ENCODE measurements at regions not wholly inside any gene's neighbourhood (a gene's known extent, or its start where the extent isn't known, plus 50 kb on each side); places are given as distances from the start of the nearest gene placed in this dataset.

DNA sequence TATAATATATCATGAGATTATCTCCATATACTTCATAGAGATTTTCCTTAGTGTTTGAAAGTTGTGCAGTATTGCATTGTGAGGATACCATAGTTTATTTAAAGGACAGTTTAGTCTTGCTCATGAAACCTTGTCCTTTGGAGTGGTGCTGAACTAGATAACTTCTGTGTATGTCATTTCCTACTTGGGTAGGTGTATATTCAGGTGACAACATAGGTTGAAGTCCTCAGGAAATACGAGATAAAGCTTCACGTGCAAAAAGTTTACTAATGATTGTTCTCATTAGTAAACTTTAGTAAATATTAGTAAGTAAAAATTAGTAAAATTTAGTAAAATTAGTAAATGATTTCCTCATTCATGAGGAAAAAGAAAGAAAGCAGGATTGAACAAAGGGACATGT is 521.3 kb upstream of the LRRC4C start:
- no peaks in the 10 kb centered on the region for H3K27me3 ChIP-seq
- intact Hi-C loops (cut with DNase I), result no loop called here
- no peak overlapping the region for H3K4me3 ChIP-seq
- no peak for TF ChIP-seq CTCF (IDR thresholded peaks at IDR 0.05)
- no peak for TF ChIP-seq POLR2AphosphoS5 (IDR thresholded peaks at IDR 0.05)
- TF ChIP-seq POLR2A (IDR thresholded peaks at IDR 0.05; ENCODE audit: low read depth), result no peak
- no peak for TF ChIP-seq EP300 (IDR thresholded peaks at IDR 0.05)
- no peaks in the 10 kb centered on the region for H3K9me3 ChIP-seq
- no peak overlapping the region for H3K27ac ChIP-seq (replicated peaks in 1 of 4)
- no peak for DNase-seq (ENCODE audit: extremely low spot score)
- no peaks in the 10 kb centered on the region for H3K36me3 ChIP-seq
- 76% methylated on average over 2 of the region's 2 CpGs for WGBS
- no peaks in the 10 kb centered on the region for H3K4me1 ChIP-seq

- 82% methylated on average over 3 of the region's 3 CpGs for WGBS
- H3K36me3 ChIP-seq, result no peaks in the 10 kb centered on the region
- no peak for DNase-seq (ENCODE audit: extremely low spot score)
- H3K27ac ChIP-seq (replicated peaks in 1 of 4), result no peak overlapping the region
- no peaks in the 10 kb centered on the region for H3K9me3 ChIP-seq
- TF ChIP-seq CTCF (IDR thresholded peaks at IDR 0.05), result no peak
- no peaks in the 10 kb centered on the region for H3K4me1 ChIP-seq
- no peak overlapping the region for H3K4me3 ChIP-seq
- intact Hi-C loops (cut with DNase I), result no loop called here
- no peaks in the 10 kb centered on the region for H3K27me3 ChIP-seq
Measured at GRCh38 chr11:41982276-41982675, 522.8 kb upstream of the LRRC4C start.

- Histone ChIP-seq H3K4me3 (no peak overlapping the region), H3K36me3 (no peaks in the 10 kb centered on the region), H3K4me1 (no peaks in the 10 kb centered on the region), H3K27ac (replicated peaks in 1 of 4) (no peak overlapping the region), H3K9me3 (no peaks in the 10 kb centered on the region), H3K27me3 (no peaks in the 10 kb centered on the region)
- WGBS, result 73% methylated on average over 3 of the region's 3 CpGs
- intact Hi-C loops (cut with DNase I), result no loop called here
- no peak for TF ChIP-seq CTCF (IDR thresholded peaks at IDR 0.05)
- TF ChIP-seq POLR2A (IDR thresholded peaks at IDR 0.05; ENCODE audit: low read depth), result no peak
- TF ChIP-seq EP300 (IDR thresholded peaks at IDR 0.05), result no peak
- TF ChIP-seq POLR2AphosphoS5 (IDR thresholded peaks at IDR 0.05), result no peak
- DNase-seq (ENCODE audit: extremely low spot score), result no peak
Measured at GRCh38 chr11:41982975-41983374, 523.5 kb upstream of the LRRC4C start.

DNA sequence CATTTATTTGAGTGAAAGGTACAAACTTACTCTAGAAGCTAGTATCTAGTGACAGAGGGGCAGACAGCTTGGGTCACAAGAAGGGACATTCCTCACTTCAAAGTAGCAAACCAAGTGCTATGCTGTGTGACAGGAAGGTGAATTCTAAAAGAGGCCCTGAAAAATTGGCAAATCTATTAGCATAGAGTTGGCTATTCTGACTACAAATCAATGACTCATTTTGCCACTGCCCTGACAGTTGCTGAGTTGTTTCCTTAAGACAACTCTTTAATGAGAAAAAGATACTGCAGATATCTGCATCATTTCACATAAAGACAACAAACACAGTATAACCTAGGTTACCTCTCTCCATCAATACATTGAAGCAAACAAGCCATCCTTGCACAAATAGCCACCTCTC is 524.0 kb upstream of the LRRC4C start:
- no peak for DNase-seq (ENCODE audit: extremely low spot score)
- intact Hi-C loops (cut with DNase I), result no loop called here
- H3K27ac ChIP-seq (replicated peaks in 1 of 4), result no peak overlapping the region
- no peaks in the 10 kb centered on the region for H3K27me3 ChIP-seq
- no peaks in the 10 kb centered on the region for H3K36me3 ChIP-seq
- H3K9me3 ChIP-seq, result no peaks in the 10 kb centered on the region
- TF ChIP-seq POLR2A (IDR thresholded peaks at IDR 0.05; ENCODE audit: low read depth), result no peak
- TF ChIP-seq EP300 (IDR thresholded peaks at IDR 0.05), result no peak
- no peak for TF ChIP-seq POLR2AphosphoS5 (IDR thresholded peaks at IDR 0.05)
- TF ChIP-seq CTCF (IDR thresholded peaks at IDR 0.05), result no peak
- H3K4me3 ChIP-seq, result no peak overlapping the region
- H3K4me1 ChIP-seq, result no peaks in the 10 kb centered on the region

DNA sequence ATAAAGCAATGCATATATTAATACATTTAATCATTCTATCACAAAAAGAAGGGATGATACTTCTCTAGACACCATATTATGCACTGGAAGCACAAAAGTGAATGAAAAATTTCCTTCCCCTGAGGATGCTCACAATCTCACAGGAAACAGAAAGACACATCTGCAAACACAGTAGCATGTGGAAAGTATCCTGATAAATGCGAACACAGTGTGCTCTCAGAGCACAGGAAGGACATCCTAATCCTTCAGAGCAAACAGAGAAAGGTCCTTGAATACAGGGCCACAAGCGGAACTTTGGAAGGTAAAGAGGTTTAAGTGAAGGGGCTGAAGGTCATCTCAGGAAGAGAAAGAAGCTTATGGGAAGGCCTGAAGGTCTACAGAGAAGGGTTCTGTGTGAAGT is 524.6 kb upstream of the LRRC4C start:
- Histone ChIP-seq H3K9me3 (no peaks in the 10 kb centered on the region), H3K4me1 (no peaks in the 10 kb centered on the region), H3K27ac (replicated peaks in 1 of 4) (no peak overlapping the region), H3K4me3 (no peak overlapping the region), H3K27me3 (no peaks in the 10 kb centered on the region), H3K36me3 (no peaks in the 10 kb centered on the region)
- intact Hi-C loops (cut with DNase I), result no loop called here
- TF ChIP-seq POLR2AphosphoS5 (IDR thresholded peaks at IDR 0.05) (no peak), EP300 (IDR thresholded peaks at IDR 0.05) (no peak), CTCF (IDR thresholded peaks at IDR 0.05) (no peak), POLR2A (IDR thresholded peaks at IDR 0.05; ENCODE audit: low read depth) (no peak)
- 81% methylated on average over 2 of the region's 2 CpGs for WGBS
- no peak for DNase-seq (ENCODE audit: extremely low spot score)

Data from esophagus muscularis mucosa (tissue), 4 donors.